Right lobe of liver (tissue), 6 donors: ENCODE measurements at regions not wholly inside any gene's neighbourhood (a gene's known extent, or its start where the extent isn't known, plus 50 kb on each side); places are given as distances from the start of the nearest gene placed in this dataset.
"Not testable (repeated sequence)": the region's sequence is repeated elsewhere in the genome, so short reads cannot be mapped to it uniquely, and the experiment has no call there.

ENCODE experiments used
- ATAC-seq, 4 donors: fragments of 200-7000 bp; cut with Tn5 transposase; one replicate each; pipeline ENCODE4 v1.9.1; 2020; ENCODE audit warnings: mild to moderate bottlenecking in 4 of 4, moderate library complexity in 4 of 4
- DNase-seq, 3 donors: peaks; one replicate each; pipeline ENCODE4 v3.0.0-alpha.2; 2020
- H3K27ac ChIP-seq, 3 donors: fragments of 200-600 bp; one replicate each; pipeline ENCODE4 v1.8.0; 2022
- H3K27me3 ChIP-seq, 2 donors: fragments of 200-600 bp; one replicate each; pipeline ENCODE4 v1.8.0; 2022
- H3K36me3 ChIP-seq, 4 donors: fragments of 200-600 bp; sonication (generic) in 1 of 4; one replicate each; pipeline versions ENCODE4 v1.5.1 to v1.8.0; 2017 to 2022; ENCODE audit warnings: control low read depth in 1 of 4
- H3K4me1 ChIP-seq, 4 donors: fragments of 200-600 bp; sonication (generic) in 1 of 4; one replicate each; pipeline versions ENCODE4 v1.5.1 to v1.8.0; 2017 to 2022; ENCODE audit warnings: control low read depth in 1 of 4
- H3K4me3 ChIP-seq, 3 donors: fragments of 200-600 bp; one replicate each; pipeline ENCODE4 v1.8.0; 2022
- H3K9me3 ChIP-seq, 4 donors: fragments of 200-600 bp; sonication (generic) in 1 of 4; one replicate each; pipeline versions ENCODE4 v1.5.1 to v1.8.0; 2017 to 2022; ENCODE audit warnings: control low read depth in 1 of 4
- POLR2A ChIP-seq: fragments of 450-650 bp; IDR thresholded peaks from one replicate; pipeline ENCODE4 v1.6.1; 2017; ENCODE audit warnings: antibody characterized with exemption, mild to moderate bottlenecking
- WGBS: methylation state at CpG from one replicate; pipeline ENCODE4 v1.1.6; 2018; ENCODE audit warnings: low coverage, low lambda C conversion rate; ENCODE audit not compliant: insufficient coverage; ENCODE audit errors: missing lambda C conversion rate; 5-methylcytosine and 5-hydroxymethylcytosine counted together
- intact Hi-C, 2 donors: fragments of 100-400 bp; cut with DNase I; formaldehyde crosslinking; loops; one replicate each; pipeline versions ENCODE4 v1.11.2 to v1.14.1; 2022
- TF ChIP-seq, protein P1 (sequence below), 4 donors: fragments of 200-600 bp in 3 of 4; fragments of 450-650 bp in 1 of 4; IDR thresholded peaks; one replicate each; pipeline versions ENCODE4 v1.5.1 to v1.8.0; 2016 to 2022; ENCODE audit warnings: antibody characterized with exemption in 4 of 4, mild to moderate bottlenecking in 2 of 4
- donor health status: DM: no; HTN: yes; CAD: no.
- donor health status: DM: no; HTN: no; CAD: no.
- donor health status: DM: no; HTN: no; CAD: no.
- donor health status: DM: no; HTN: yes; CAD: no.
- donor health status: DM: no; HTN: yes; CAD: no.

DNA sequence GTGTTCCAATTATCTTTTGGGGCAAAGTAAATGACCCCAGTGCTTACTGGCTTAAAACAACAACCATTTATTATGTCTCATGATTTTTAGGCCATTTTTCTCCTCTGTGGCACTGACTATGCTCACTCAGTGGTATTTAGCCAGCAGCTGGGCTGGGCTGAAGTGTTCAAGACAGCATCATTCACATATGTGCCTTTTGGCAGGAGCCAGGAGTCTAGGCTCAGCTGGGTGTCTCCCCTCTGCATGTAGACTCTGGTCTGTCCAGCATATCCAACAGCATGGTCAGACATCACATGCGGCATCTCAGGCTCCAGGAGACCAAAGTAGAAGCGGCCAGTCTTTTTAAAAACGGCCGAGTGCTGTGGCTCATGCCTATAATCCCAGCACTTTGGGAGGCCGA is 120.3 kb upstream of the TOP1 start:
- no peak for ATAC-seq
- H3K4me3 ChIP-seq, result no peak overlapping the region
- intact Hi-C loops, result no loop called here
- TF ChIP-seq, protein P1, sequence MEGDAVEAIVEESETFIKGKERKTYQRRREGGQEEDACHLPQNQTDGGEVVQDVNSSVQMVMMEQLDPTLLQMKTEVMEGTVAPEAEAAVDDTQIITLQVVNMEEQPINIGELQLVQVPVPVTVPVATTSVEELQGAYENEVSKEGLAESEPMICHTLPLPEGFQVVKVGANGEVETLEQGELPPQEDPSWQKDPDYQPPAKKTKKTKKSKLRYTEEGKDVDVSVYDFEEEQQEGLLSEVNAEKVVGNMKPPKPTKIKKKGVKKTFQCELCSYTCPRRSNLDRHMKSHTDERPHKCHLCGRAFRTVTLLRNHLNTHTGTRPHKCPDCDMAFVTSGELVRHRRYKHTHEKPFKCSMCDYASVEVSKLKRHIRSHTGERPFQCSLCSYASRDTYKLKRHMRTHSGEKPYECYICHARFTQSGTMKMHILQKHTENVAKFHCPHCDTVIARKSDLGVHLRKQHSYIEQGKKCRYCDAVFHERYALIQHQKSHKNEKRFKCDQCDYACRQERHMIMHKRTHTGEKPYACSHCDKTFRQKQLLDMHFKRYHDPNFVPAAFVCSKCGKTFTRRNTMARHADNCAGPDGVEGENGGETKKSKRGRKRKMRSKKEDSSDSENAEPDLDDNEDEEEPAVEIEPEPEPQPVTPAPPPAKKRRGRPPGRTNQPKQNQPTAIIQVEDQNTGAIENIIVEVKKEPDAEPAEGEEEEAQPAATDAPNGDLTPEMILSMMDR (IDR thresholded peaks at IDR 0.05), result no peak
- no peak for TF ChIP-seq POLR2A
- H3K27me3 ChIP-seq, result no peaks in the 10 kb centered on the region
- H3K36me3 ChIP-seq, result no peaks in the 10 kb centered on the region
- H3K4me1 ChIP-seq, result no peaks in the 10 kb centered on the region
- no peak for DNase-seq
- WGBS, result 77% methylated on average over 5 of the region's 5 CpGs
- H3K27ac ChIP-seq, result no peak overlapping the region
- H3K9me3 ChIP-seq, result no peaks in the 10 kb centered on the region

DNA sequence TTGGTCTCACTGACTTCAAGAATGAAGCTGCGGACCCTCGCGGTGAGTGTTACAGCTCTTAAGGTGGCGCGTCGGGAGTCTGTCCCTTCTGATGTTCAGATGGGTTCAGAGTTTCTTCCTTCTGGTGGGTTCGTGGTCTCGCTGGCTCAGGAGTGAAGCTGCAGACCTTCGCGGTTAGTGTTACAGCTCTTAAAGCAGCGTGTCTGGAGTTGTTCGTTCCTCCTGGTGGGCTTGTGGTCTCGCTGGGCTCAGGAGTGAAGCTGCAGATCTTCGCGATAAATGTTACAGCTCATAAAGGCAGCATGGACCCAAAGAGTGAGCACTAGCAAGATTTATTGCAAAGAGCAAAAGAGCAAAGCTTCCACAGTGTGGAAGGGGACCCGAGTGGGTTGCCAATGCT is 119.1 kb upstream of the TOP1 start:
- H3K27ac ChIP-seq, ATAC-seq, DNase-seq, H3K27me3 ChIP-seq, intact Hi-C loops, H3K4me1 ChIP-seq, H3K4me3 ChIP-seq, H3K9me3 ChIP-seq, H3K36me3 ChIP-seq: not testable (repeated sequence)
- WGBS, result 71% methylated on average over 16 of the region's 16 CpGs

DNA sequence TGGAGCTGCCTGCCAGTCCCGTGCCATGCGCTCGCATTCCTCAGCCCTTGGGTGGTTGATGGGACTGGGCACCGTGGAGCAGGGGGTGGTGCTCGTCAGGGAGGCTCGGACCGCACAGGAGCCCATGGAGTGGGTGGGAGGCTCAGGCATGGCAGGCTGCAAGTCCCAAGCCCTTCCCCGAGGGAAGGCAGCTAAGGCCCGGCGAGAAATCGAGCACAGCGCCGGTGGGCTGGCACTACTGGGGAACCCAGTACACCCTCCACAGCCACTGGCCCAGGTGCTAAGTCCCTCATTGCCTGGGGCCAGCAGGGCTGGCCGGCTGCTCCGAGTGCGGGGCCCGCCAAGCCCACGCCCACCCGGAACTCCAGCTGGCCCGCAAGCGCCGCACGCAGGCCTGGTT is 118.2 kb upstream of the TOP1 start:
- H3K4me1 ChIP-seq, H3K27me3 ChIP-seq, intact Hi-C loops, DNase-seq, H3K9me3 ChIP-seq, ATAC-seq, H3K27ac ChIP-seq, H3K36me3 ChIP-seq, H3K4me3 ChIP-seq: not testable (repeated sequence)
- WGBS, result no CpG with 5 or more reads among the region's 23 CpGs

DNA sequence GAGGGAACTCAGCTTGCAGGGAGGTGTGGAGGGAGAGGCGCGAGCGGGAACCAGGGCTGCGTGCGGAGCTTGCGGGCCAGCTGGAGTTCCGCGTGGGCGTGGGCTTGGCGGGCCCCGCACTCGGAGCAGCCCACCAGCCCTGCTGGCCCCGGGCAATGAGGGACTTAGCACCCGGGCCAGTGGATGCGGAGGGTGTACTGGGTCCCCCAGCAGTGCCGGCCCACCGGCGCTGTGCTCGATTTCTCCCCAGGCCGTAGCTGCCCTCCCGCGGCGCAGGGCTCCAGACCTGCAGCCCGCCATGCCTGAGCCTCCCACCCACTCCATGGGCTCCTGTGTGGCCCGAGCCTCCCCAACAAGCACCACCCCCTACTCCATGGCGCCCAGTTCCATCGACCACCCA is 117.5 kb upstream of the TOP1 start:
- no CpG with 5 or more reads among the region's 27 CpGs for WGBS
- H3K4me1 ChIP-seq, DNase-seq, intact Hi-C loops, H3K4me3 ChIP-seq, H3K27ac ChIP-seq, H3K36me3 ChIP-seq, H3K9me3 ChIP-seq, ATAC-seq, H3K27me3 ChIP-seq: not testable (repeated sequence)

- TF ChIP-seq, protein P1 (IDR thresholded peaks at IDR 0.05), result no peak
- no peak for TF ChIP-seq POLR2A
- no peaks in the 10 kb centered on the region for H3K4me1 ChIP-seq
- no peaks in the 10 kb centered on the region for H3K36me3 ChIP-seq
- WGBS, result 85% methylated on average over 27 of the region's 34 CpGs
- no peak overlapping the region for H3K27ac ChIP-seq
- no peaks in the 10 kb centered on the region for H3K27me3 ChIP-seq
- intact Hi-C loops, result no loop called here
- no peak for ATAC-seq
- no peaks in the 10 kb centered on the region for H3K9me3 ChIP-seq
- H3K4me3 ChIP-seq, result no peak overlapping the region
- DNase-seq, result no peak
Observed at GRCh38 chr20:40913224-40914185, 115.1 kb upstream of the TOP1 start.

DNA sequence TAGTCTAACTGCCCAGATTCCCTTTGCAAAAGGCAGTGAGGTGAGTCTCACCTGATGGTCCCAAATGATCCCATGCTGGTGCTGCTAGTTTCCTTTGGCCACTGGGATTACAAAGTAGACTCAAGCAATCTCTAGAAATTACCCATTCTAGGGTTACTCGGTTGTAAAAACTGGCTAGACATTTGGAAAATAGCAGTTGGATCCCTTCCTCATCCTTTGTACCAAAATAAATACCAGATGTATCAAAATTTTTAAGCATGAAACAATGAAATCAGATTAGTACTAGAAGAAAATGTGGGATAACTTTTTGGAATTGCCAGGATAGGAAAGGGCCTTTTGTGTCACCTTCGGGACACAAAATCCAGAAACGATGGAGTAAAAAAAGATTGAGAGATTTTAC is 112.9 kb upstream of the TOP1 start:
- Histone ChIP-seq H3K4me3 (no peak overlapping the region), H3K36me3 (no peaks in the 10 kb centered on the region), H3K27me3 (no peaks in the 10 kb centered on the region), H3K9me3 (no peaks in the 10 kb centered on the region), H3K27ac (no peak overlapping the region), H3K4me1 (no peaks in the 10 kb centered on the region)
- intact Hi-C loops, result no loop called here
- ATAC-seq (no peak), DNase-seq (no peak)
- 70% methylated on average over 3 of the region's 3 CpGs for WGBS
- TF ChIP-seq POLR2A, result no peak
- TF ChIP-seq, protein P1 (IDR thresholded peaks at IDR 0.05), result no peak
